ENCODE measurements at regions not wholly inside any gene's neighbourhood (a gene's known extent, or its start where the extent isn't known, plus 50 kb on each side); places are given as distances from the start of the nearest gene placed in this dataset.

- Histone ChIP-seq H3K14ac (ENCODE audit: low read length) (no peak overlapping the region), H2AFZ (ENCODE audit: low read length) (no peak overlapping the region), H2BK12ac (ENCODE audit: low read length) (no peak overlapping the region), H2BK5ac (ENCODE audit: low read length) (no peak overlapping the region), H2AK5ac (ENCODE audit: low read depth, low read length) (no peak overlapping the region), H3K4me1 (ENCODE audit: control insufficient read depth in 2 of 2, insufficient read depth in 1 of 2, low read depth in 1 of 2, low read length in 2 of 2) (no peaks in the 10 kb centered on the region), H3K4ac (ENCODE audit: low read length) (no peak overlapping the region), H3K18ac (ENCODE audit: low read length) (no peak overlapping the region), H3K36me3 (replicated peaks in 1 of 2; ENCODE audit: control insufficient read depth in 2 of 2, insufficient read depth in 2 of 2, low read length in 2 of 2) (no peaks in the 10 kb centered on the region), H3K4me2 (ENCODE audit: insufficient read depth, low read length, poor library complexity, severe bottlenecking) (no peak overlapping the region), H3K4me3 (ENCODE audit: low read length in 2 of 2) (no peak overlapping the region), H2BK15ac (ENCODE audit: low read length) (no peak overlapping the region), H3K9me3 (replicated peaks in 1 of 2; ENCODE audit: control insufficient read depth in 2 of 2, insufficient read depth in 1 of 2, low read depth in 1 of 2, low read length in 2 of 2) (no peaks in the 10 kb centered on the region), H2BK120ac (ENCODE audit: low read depth, low read length) (no peak overlapping the region), H3K79me1 (ENCODE audit: low read depth, low read length) (no peaks in the 10 kb centered on the region), H4K91ac (ENCODE audit: low read depth, low read length, poor library complexity) (no peak overlapping the region), H3K23ac (ENCODE audit: low read depth, low read length, poor library complexity) (no peak overlapping the region), H4K8ac (ENCODE audit: low read depth, low read length) (no peak overlapping the region), H3K27ac (replicated peaks; ENCODE audit: low read length) (no peak overlapping the region), H3K27me3 (ENCODE audit: control insufficient read depth in 3 of 3, insufficient read depth in 3 of 3, low read depth in 1 of 3, low read length in 3 of 3) (peaks cover 0 to 4% (median 0%) of the 10 kb centered on the region in 3 experiments), H3K9ac (ENCODE audit: low read depth, low read length, poor library complexity) (no peak overlapping the region)
- no peak for DNase-seq (ENCODE audit: low spot score)
- no CpG with 5 or more reads among the region's 4 CpGs for WGBS, 2 donors (ENCODE audit: extremely low coverage in 2 of 2, insufficient read length in 2 of 2, insufficient replicate concordance in 1 of 2)
Observed at GRCh38 chr12:66044731-66045130, 85.8 kb downstream of the LLPH start.

- H3K9me3 ChIP-seq (replicated peaks in 1 of 2; ENCODE audit: control insufficient read depth in 2 of 2, insufficient read depth in 1 of 2, low read depth in 1 of 2, low read length in 2 of 2), result no peaks in the 10 kb centered on the region
- no peak overlapping the region for H2BK12ac ChIP-seq (ENCODE audit: low read length)
- H4K91ac ChIP-seq (ENCODE audit: low read depth, low read length, poor library complexity), result no peak overlapping the region
- H2BK120ac ChIP-seq (ENCODE audit: low read depth, low read length), result no peak overlapping the region
- H3K27me3 ChIP-seq (ENCODE audit: control insufficient read depth in 3 of 3, insufficient read depth in 3 of 3, low read depth in 1 of 3, low read length in 3 of 3), result peaks cover 0 to 4% (median 0%) of the 10 kb centered on the region in 3 experiments
- H2AFZ ChIP-seq (ENCODE audit: low read length), result no peak overlapping the region
- no peak overlapping the region for H3K14ac ChIP-seq (ENCODE audit: low read length)
- no peak overlapping the region for H4K8ac ChIP-seq (ENCODE audit: low read depth, low read length)
- no peak overlapping the region for H3K9ac ChIP-seq (ENCODE audit: low read depth, low read length, poor library complexity)
- no peak overlapping the region for H2BK5ac ChIP-seq (ENCODE audit: low read length)
- WGBS, 2 donors (ENCODE audit: extremely low coverage in 2 of 2, insufficient read length in 2 of 2, insufficient replicate concordance in 1 of 2), result no CpG with 5 or more reads among the region's 3 CpGs
- H3K4me2 ChIP-seq (ENCODE audit: insufficient read depth, low read length, poor library complexity, severe bottlenecking), result no peak overlapping the region
- H2BK15ac ChIP-seq (ENCODE audit: low read length), result no peak overlapping the region
- no peak overlapping the region for H3K23ac ChIP-seq (ENCODE audit: low read depth, low read length, poor library complexity)
- no peak overlapping the region for H3K27ac ChIP-seq (replicated peaks; ENCODE audit: low read length)
- no peaks in the 10 kb centered on the region for H3K79me1 ChIP-seq (ENCODE audit: low read depth, low read length)
- H3K36me3 ChIP-seq (replicated peaks in 1 of 2; ENCODE audit: control insufficient read depth in 2 of 2, insufficient read depth in 2 of 2, low read length in 2 of 2), result no peaks in the 10 kb centered on the region
- H3K4me1 ChIP-seq (ENCODE audit: control insufficient read depth in 2 of 2, insufficient read depth in 1 of 2, low read depth in 1 of 2, low read length in 2 of 2), result no peaks in the 10 kb centered on the region
- no peak overlapping the region for H3K4me3 ChIP-seq (ENCODE audit: low read length in 2 of 2)
- H2AK5ac ChIP-seq (ENCODE audit: low read depth, low read length), result no peak overlapping the region
- no peak overlapping the region for H3K18ac ChIP-seq (ENCODE audit: low read length)
- DNase-seq (ENCODE audit: low spot score), result no peak
- H3K4ac ChIP-seq (ENCODE audit: low read length), result no peak overlapping the region
Observed at GRCh38 chr12:66043035-66043434, 87.5 kb downstream of the LLPH start.

- Histone ChIP-seq H3K14ac (ENCODE audit: low read length) (no peak overlapping the region), H2AFZ (ENCODE audit: low read length) (no peak overlapping the region), H3K9ac (ENCODE audit: low read depth, low read length, poor library complexity) (no peak overlapping the region), H3K27me3 (ENCODE audit: control insufficient read depth in 3 of 3, insufficient read depth in 3 of 3, low read depth in 1 of 3, low read length in 3 of 3) (peaks cover 0 to 4% (median 0%) of the 10 kb centered on the region in 3 experiments), H3K23ac (ENCODE audit: low read depth, low read length, poor library complexity) (no peak overlapping the region), H2BK12ac (ENCODE audit: low read length) (no peak overlapping the region), H3K27ac (replicated peaks; ENCODE audit: low read length) (no peak overlapping the region), H2BK120ac (ENCODE audit: low read depth, low read length) (no peak overlapping the region), H3K79me1 (ENCODE audit: low read depth, low read length) (no peaks in the 10 kb centered on the region), H2BK15ac (ENCODE audit: low read length) (no peak overlapping the region), H3K4me2 (ENCODE audit: insufficient read depth, low read length, poor library complexity, severe bottlenecking) (no peak overlapping the region), H4K8ac (ENCODE audit: low read depth, low read length) (no peak overlapping the region), H4K91ac (ENCODE audit: low read depth, low read length, poor library complexity) (no peak overlapping the region), H3K4ac (ENCODE audit: low read length) (no peak overlapping the region), H2BK5ac (ENCODE audit: low read length) (no peak overlapping the region), H3K18ac (ENCODE audit: low read length) (no peak overlapping the region), H3K9me3 (replicated peaks in 1 of 2; ENCODE audit: control insufficient read depth in 2 of 2, insufficient read depth in 1 of 2, low read depth in 1 of 2, low read length in 2 of 2) (no peaks in the 10 kb centered on the region), H3K36me3 (replicated peaks in 1 of 2; ENCODE audit: control insufficient read depth in 2 of 2, insufficient read depth in 2 of 2, low read length in 2 of 2) (no peaks in the 10 kb centered on the region), H3K4me3 (ENCODE audit: low read length in 2 of 2) (no peak overlapping the region), H3K4me1 (ENCODE audit: control insufficient read depth in 2 of 2, insufficient read depth in 1 of 2, low read depth in 1 of 2, low read length in 2 of 2) (no peaks in the 10 kb centered on the region), H2AK5ac (ENCODE audit: low read depth, low read length) (no peak overlapping the region)
- no CpG with 5 or more reads among the region's 10 CpGs for WGBS, 2 donors (ENCODE audit: extremely low coverage in 2 of 2, insufficient read length in 2 of 2, insufficient replicate concordance in 1 of 2)
- DNase-seq (ENCODE audit: low spot score), result no peak
Observed at GRCh38 chr12:66041651-66042363, 88.7 kb downstream of the LLPH start.

GRCh38 chr12:66036317-66036716 is 94.2 kb downstream of the LLPH start:
- Histone ChIP-seq H3K18ac (ENCODE audit: low read length) (no peak overlapping the region), H4K8ac (ENCODE audit: low read depth, low read length) (no peak overlapping the region), H2BK120ac (ENCODE audit: low read depth, low read length) (no peak overlapping the region), H3K23ac (ENCODE audit: low read depth, low read length, poor library complexity) (no peak overlapping the region), H3K4ac (ENCODE audit: low read length) (no peak overlapping the region), H3K79me1 (ENCODE audit: low read depth, low read length) (no peaks in the 10 kb centered on the region), H4K91ac (ENCODE audit: low read depth, low read length, poor library complexity) (no peak overlapping the region), H3K27ac (replicated peaks; ENCODE audit: low read length) (no peak overlapping the region), H3K14ac (ENCODE audit: low read length) (no peak overlapping the region), H3K4me1 (ENCODE audit: control insufficient read depth in 2 of 2, insufficient read depth in 1 of 2, low read depth in 1 of 2, low read length in 2 of 2) (no peaks in the 10 kb centered on the region), H2BK12ac (ENCODE audit: low read length) (no peak overlapping the region), H2AK5ac (ENCODE audit: low read depth, low read length) (no peak overlapping the region), H2BK15ac (ENCODE audit: low read length) (no peak overlapping the region), H3K27me3 (ENCODE audit: control insufficient read depth in 3 of 3, insufficient read depth in 3 of 3, low read depth in 1 of 3, low read length in 3 of 3) (peaks cover 0 to 7% (median 0%) of the 10 kb centered on the region in 3 experiments), H3K9ac (ENCODE audit: low read depth, low read length, poor library complexity) (no peak overlapping the region), H3K36me3 (replicated peaks in 1 of 2; ENCODE audit: control insufficient read depth in 2 of 2, insufficient read depth in 2 of 2, low read length in 2 of 2) (no peaks in the 10 kb centered on the region), H2AFZ (ENCODE audit: low read length) (no peak overlapping the region), H3K9me3 (replicated peaks in 1 of 2; ENCODE audit: control insufficient read depth in 2 of 2, insufficient read depth in 1 of 2, low read depth in 1 of 2, low read length in 2 of 2) (no peaks in the 10 kb centered on the region), H3K4me2 (ENCODE audit: insufficient read depth, low read length, poor library complexity, severe bottlenecking) (no peak overlapping the region), H2BK5ac (ENCODE audit: low read length) (no peak overlapping the region), H3K4me3 (ENCODE audit: low read length in 2 of 2) (no peak overlapping the region)
- no CpG with 5 or more reads among the region's 4 CpGs for WGBS, 2 donors (ENCODE audit: extremely low coverage in 2 of 2, insufficient read length in 2 of 2, insufficient replicate concordance in 1 of 2)
- no peak for DNase-seq (ENCODE audit: low spot score)

All from neuronal stem cell (in vitro differentiated cells).